ENCODE measurements at regions not wholly inside any gene's neighbourhood (a gene's known extent, or its start where the extent isn't known, plus 50 kb on each side); places are given as distances from the start of the nearest gene placed in this dataset.

- no peak overlapping the region for H3K4me3 ChIP-seq (ENCODE audit: low read length)
- no peak overlapping the region for H3K4me3 Mint-ChIP-seq
- no peaks in the 10 kb centered on the region for H3K4me1 ChIP-seq (ENCODE audit: insufficient read depth, low read length)
- no peak overlapping the region for H3K27ac ChIP-seq (ENCODE audit: low read depth, low read length)
- no peaks in the 10 kb centered on the region for H3K9me3 ChIP-seq (ENCODE audit: low read length)
- ChIA-PET CTCF (no interaction called here), POLR2A (no interaction called here)
- no peak overlapping the region for H3K27ac Mint-ChIP-seq
- no peaks in the 10 kb centered on the region for H3K36me3 ChIP-seq (ENCODE audit: insufficient read depth, low read length)
- no peaks in the 10 kb centered on the region for H3K36me3 Mint-ChIP-seq
- H3K27me3 ChIP-seq (ENCODE audit: insufficient read depth, low read length, poor library complexity, severe bottlenecking) = no peaks in the 10 kb centered on the region
- H3K4me1 Mint-ChIP-seq = no peaks in the 10 kb centered on the region
- peaks cover 1 to 35% (median 6%) of the 10 kb centered on the region in 5 donors for H3K9me3 Mint-ChIP-seq
- no peak for DNase-seq
- no peaks in the 10 kb centered on the region for H3K27me3 Mint-ChIP-seq
These were observed 643.4 kb downstream of the OLFM4 start for GRCh38 chr13:53672005-53672404.

- Histone ChIP-seq H3K27me3 (ENCODE audit: insufficient read depth, low read length, poor library complexity, severe bottlenecking) (no peaks in the 10 kb centered on the region), H3K27ac (ENCODE audit: low read depth, low read length) (no peak overlapping the region), H3K9me3 (ENCODE audit: low read length) (no peaks in the 10 kb centered on the region), H3K36me3 (ENCODE audit: insufficient read depth, low read length) (no peaks in the 10 kb centered on the region), H3K4me3 (ENCODE audit: low read length) (no peak overlapping the region), H3K4me1 (ENCODE audit: insufficient read depth, low read length) (no peaks in the 10 kb centered on the region)
- Mint-ChIP-seq H3K27ac (no peak overlapping the region), H3K9me3 (peaks cover 11 to 46% (median 17%) of the 10 kb centered on the region in 5 donors), H3K4me1 (no peaks in the 10 kb centered on the region), H3K27me3 (no peaks in the 10 kb centered on the region), H3K36me3 (no peaks in the 10 kb centered on the region), H3K4me3 (no peak overlapping the region)
- ChIA-PET CTCF (no interaction called here), POLR2A (no interaction called here)
- DNase-seq = no peak
These were observed 654.5 kb downstream of the OLFM4 start for GRCh38 chr13:53683146-53683545.

GRCh38 chr13:53683608-53684007 lies 655.0 kb downstream of the OLFM4 start:
- no peaks in the 10 kb centered on the region for H3K36me3 Mint-ChIP-seq
- no peak overlapping the region for H3K4me3 Mint-ChIP-seq

DNA sequence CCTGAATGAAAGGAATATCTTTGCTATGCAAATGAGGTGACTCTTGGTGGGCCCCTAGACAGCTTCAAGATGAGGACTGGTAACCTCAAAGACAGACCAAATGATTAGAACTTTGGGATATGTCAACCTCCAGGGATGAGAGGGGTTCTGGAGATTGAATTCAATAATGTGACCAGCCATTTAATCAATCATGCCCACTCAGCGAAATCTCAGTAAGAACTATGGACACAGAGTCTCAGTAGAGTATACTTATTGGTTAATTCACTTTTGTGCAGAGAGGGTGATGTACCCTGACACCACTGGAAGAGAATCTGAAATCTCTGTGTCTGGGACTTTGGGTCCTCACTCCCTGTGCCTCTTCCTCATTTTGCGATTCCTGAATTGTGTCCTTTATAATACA lies 662.8 kb downstream of the OLFM4 start:
- Histone ChIP-seq H3K27me3 (ENCODE audit: insufficient read depth, low read length, poor library complexity, severe bottlenecking) (no peaks in the 10 kb centered on the region), H3K36me3 (ENCODE audit: insufficient read depth, low read length) (no peaks in the 10 kb centered on the region), H3K4me3 (ENCODE audit: low read length) (no peak overlapping the region), H3K27ac (ENCODE audit: low read depth, low read length) (no peak overlapping the region), H3K9me3 (ENCODE audit: low read length) (no peaks in the 10 kb centered on the region), H3K4me1 (ENCODE audit: insufficient read depth, low read length) (no peaks in the 10 kb centered on the region)
- Mint-ChIP-seq H3K27ac (no peak overlapping the region), H3K9me3 (peaks cover 1 to 38% (median 15%) of the 10 kb centered on the region in 5 donors), H3K4me3 (no peak overlapping the region), H3K36me3 (no peaks in the 10 kb centered on the region), H3K27me3 (no peaks in the 10 kb centered on the region), H3K4me1 (no peaks in the 10 kb centered on the region)
- no peak for DNase-seq
- ChIA-PET POLR2A (no interaction called here), CTCF (no interaction called here)

More at GRCh38 chr13:53683608-53684007, 655.0 kb downstream of the OLFM4 start:
- Histone ChIP-seq H3K4me3 (ENCODE audit: low read length) (no peak overlapping the region), H3K27me3 (ENCODE audit: insufficient read depth, low read length, poor library complexity, severe bottlenecking) (no peaks in the 10 kb centered on the region), H3K36me3 (ENCODE audit: insufficient read depth, low read length) (no peaks in the 10 kb centered on the region), H3K9me3 (ENCODE audit: low read length) (no peaks in the 10 kb centered on the region), H3K4me1 (ENCODE audit: insufficient read depth, low read length) (no peaks in the 10 kb centered on the region), H3K27ac (ENCODE audit: low read depth, low read length) (no peak overlapping the region)
- ChIA-PET POLR2A (no interaction called here), CTCF (no interaction called here)
- Mint-ChIP-seq H3K27me3 (no peaks in the 10 kb centered on the region), H3K27ac (no peak overlapping the region), H3K9me3 (peaks cover 16 to 46% (median 21%) of the 10 kb centered on the region in 5 donors), H3K4me1 (no peaks in the 10 kb centered on the region)
- DNase-seq = no peak

- Mint-ChIP-seq H3K27ac (peak overlapping the region in 1 of 8 donors; percentile 7), H3K4me3 (no peak overlapping the region), H3K9me3 (peaks cover 0 to 25% (median 10%) of the 10 kb centered on the region in 5 donors), H3K4me1 (no peaks in the 10 kb centered on the region), H3K36me3 (no peaks in the 10 kb centered on the region), H3K27me3 (no peaks in the 10 kb centered on the region)
- Histone ChIP-seq H3K4me1 (ENCODE audit: insufficient read depth, low read length) (no peaks in the 10 kb centered on the region), H3K4me3 (ENCODE audit: low read length) (no peak overlapping the region), H3K9me3 (ENCODE audit: low read length) (no peaks in the 10 kb centered on the region), H3K36me3 (ENCODE audit: insufficient read depth, low read length) (no peaks in the 10 kb centered on the region), H3K27me3 (ENCODE audit: insufficient read depth, low read length, poor library complexity, severe bottlenecking) (no peaks in the 10 kb centered on the region), H3K27ac (ENCODE audit: low read depth, low read length) (no peak overlapping the region)
- ChIA-PET POLR2A (no interaction called here), CTCF (no interaction called here)
- DNase-seq = no peak
These were observed 666.4 kb downstream of the OLFM4 start for GRCh38 chr13:53694814-53695532.

DNA sequence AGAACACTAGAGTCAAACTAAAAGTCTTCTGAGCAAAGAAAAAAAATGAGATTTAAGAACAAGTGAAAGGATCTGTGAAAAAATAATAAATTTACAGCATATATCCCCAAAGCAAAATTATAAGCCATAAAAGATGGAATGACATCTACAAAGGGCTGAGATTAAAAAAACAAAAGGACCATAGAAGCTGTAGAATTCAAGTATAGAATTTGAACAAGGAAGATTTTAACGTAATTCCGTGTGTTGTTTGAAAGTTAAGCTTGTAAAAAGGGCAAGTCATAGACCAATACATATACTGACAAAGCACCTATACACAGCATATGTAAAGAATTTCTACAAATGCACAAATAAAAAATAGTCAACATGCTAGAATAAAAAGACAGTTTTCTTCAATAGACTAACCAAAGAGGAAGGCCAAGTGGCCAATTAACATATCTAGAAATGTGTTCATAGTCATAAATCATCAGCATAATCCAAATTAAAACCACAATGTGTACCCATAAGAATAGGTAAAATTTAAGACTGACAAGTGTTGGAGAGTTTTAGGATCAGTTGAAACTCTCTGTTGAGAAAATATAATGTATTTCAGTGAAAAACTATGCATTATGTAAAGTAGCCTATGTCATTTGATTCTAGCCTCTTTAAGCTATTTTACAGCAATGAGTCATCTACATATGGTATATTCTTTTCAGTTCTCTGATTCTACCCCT lies 674.9 kb downstream of the OLFM4 start:
- Mint-ChIP-seq H3K9me3 (peaks cover 0 to 60% (median 12%) of the 10 kb centered on the region in 5 donors), H3K27ac (no peak overlapping the region), H3K4me1 (no peaks in the 10 kb centered on the region), H3K36me3 (no peaks in the 10 kb centered on the region), H3K27me3 (no peaks in the 10 kb centered on the region), H3K4me3 (no peak overlapping the region)
- H3K27me3 ChIP-seq (ENCODE audit: insufficient read depth, low read length, poor library complexity, severe bottlenecking) = no peaks in the 10 kb centered on the region
- no peak overlapping the region for H3K4me3 ChIP-seq (ENCODE audit: low read length)
- peaks cover 3% of the 10 kb centered on the region for H3K9me3 ChIP-seq (ENCODE audit: low read length)
- ChIA-PET CTCF (no interaction called here), POLR2A (no interaction called here)
- H3K27ac ChIP-seq (ENCODE audit: low read depth, low read length) = no peak overlapping the region
- no peaks in the 10 kb centered on the region for H3K36me3 ChIP-seq (ENCODE audit: insufficient read depth, low read length)
- H3K4me1 ChIP-seq (ENCODE audit: insufficient read depth, low read length) = no peaks in the 10 kb centered on the region
- no peak for DNase-seq

DNA sequence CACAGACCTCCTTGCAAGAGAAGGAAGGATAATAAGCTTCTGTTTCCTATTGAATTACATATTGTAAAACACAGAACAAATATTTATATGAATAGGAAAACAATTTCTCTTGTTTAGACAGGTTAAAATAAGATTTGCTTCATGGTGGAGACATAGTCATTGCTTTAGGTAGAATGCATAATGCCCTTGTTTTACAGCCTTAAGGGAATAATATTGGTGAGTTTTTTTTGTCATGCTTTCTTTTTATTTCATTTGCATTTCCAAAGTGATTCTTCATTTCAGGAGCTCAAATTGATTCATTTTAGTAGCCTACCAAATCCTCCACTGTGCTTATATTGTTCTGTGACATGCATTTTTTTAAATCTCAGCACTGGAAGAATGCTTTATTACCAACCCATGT lies 690.7 kb downstream of the OLFM4 start:
- CTCF ChIA-PET = no interaction called here
- Histone ChIP-seq H3K27ac (ENCODE audit: low read depth, low read length) (no peak overlapping the region), H3K4me3 (ENCODE audit: low read length) (no peak overlapping the region), H3K9me3 (ENCODE audit: low read length) (no peaks in the 10 kb centered on the region), H3K4me1 (ENCODE audit: insufficient read depth, low read length) (no peaks in the 10 kb centered on the region), H3K36me3 (ENCODE audit: insufficient read depth, low read length) (no peaks in the 10 kb centered on the region), H3K27me3 (ENCODE audit: insufficient read depth, low read length, poor library complexity, severe bottlenecking) (no peaks in the 10 kb centered on the region)
- no peaks in the 10 kb centered on the region for H3K4me1 Mint-ChIP-seq
- H3K36me3 Mint-ChIP-seq = peaks cover 0 to 2% (median 0%) of the 10 kb centered on the region in 3 donors
- DNase-seq = no peak
- H3K9me3 Mint-ChIP-seq = peaks cover 11 to 29% (median 17%) of the 10 kb centered on the region in 5 donors
- H3K4me3 Mint-ChIP-seq = no peak overlapping the region
- H3K27ac Mint-ChIP-seq = no peak overlapping the region
- no peaks in the 10 kb centered on the region for H3K27me3 Mint-ChIP-seq
- POLR2A ChIA-PET = no interaction called here

DNA sequence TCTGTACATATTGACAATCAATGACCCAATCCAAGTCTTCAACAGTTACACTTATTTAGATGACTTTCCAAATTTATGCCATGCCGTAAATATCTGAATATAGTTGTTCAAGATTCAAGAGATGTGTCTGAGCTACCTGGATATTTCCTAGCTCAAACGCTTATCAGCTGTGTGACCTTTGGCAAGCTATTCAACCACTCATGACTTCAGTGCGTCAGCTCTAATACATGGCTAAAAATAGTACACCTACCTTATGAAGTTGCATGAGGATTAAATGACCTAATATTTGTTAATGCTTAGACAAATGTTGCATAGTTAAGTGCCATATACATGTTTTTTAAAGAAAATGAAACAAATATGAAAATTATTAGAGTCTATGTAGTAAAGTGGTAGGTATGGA lies 704.1 kb downstream of the OLFM4 start:
- ChIA-PET POLR2A (no interaction called here), CTCF (no interaction called here)
- H3K4me3 Mint-ChIP-seq = no peak overlapping the region
- no peak overlapping the region for H3K4me3 ChIP-seq (ENCODE audit: low read length)
- no peaks in the 10 kb centered on the region for H3K27me3 Mint-ChIP-seq
- no peaks in the 10 kb centered on the region for H3K36me3 ChIP-seq (ENCODE audit: insufficient read depth, low read length)
- no peaks in the 10 kb centered on the region for H3K27me3 ChIP-seq (ENCODE audit: insufficient read depth, low read length, poor library complexity, severe bottlenecking)
- H3K27ac Mint-ChIP-seq = no peak overlapping the region
- H3K9me3 Mint-ChIP-seq = peaks cover 2 to 21% (median 3%) of the 10 kb centered on the region in 5 donors
- no peaks in the 10 kb centered on the region for H3K9me3 ChIP-seq (ENCODE audit: low read length)
- no peaks in the 10 kb centered on the region for H3K4me1 ChIP-seq (ENCODE audit: insufficient read depth, low read length)
- no peak overlapping the region for H3K27ac ChIP-seq (ENCODE audit: low read depth, low read length)
- DNase-seq = no peak
- H3K4me1 Mint-ChIP-seq = no peaks in the 10 kb centered on the region
- no peaks in the 10 kb centered on the region for H3K36me3 Mint-ChIP-seq

All from CD8-positive, alpha-beta memory T cell (primary cell).